Mesenchymal stem cell (in vitro differentiated cells and primary cell): ENCODE measurements at regions not wholly inside any gene's neighbourhood (a gene's known extent, or its start where the extent isn't known, plus 50 kb on each side); places are given as distances from the start of the nearest gene placed in this dataset.

Experiments used
- DNase-seq: peaks from one replicate; pipeline ENCODE4 v3.0.0-alpha.2; 2013
- H2AFZ ChIP-seq: one replicate; pipeline ENCODE4 v1.6.1; 2013; ENCODE audit warnings: low read depth, mild to moderate bottlenecking, control low read depth, inconsistent platforms, low read length, moderate library complexity
- H2AK5ac ChIP-seq: 2 replicates; pipeline ENCODE4 v1.6.1; 2013; ENCODE audit warnings: low read length, moderate library complexity, mild to moderate bottlenecking, inconsistent platforms; ENCODE audit not compliant: severe bottlenecking
- H2BK120ac ChIP-seq: one replicate; pipeline ENCODE4 v1.6.1; 2013; ENCODE audit warnings: low read depth, mild to moderate bottlenecking, inconsistent platforms, low read length, moderate library complexity
- H2BK12ac ChIP-seq, 2 experiments: one replicate each; pipeline ENCODE4 v1.6.1; 2013; ENCODE audit warnings: inconsistent platforms in 2 of 2, low read length in 2 of 2, mild to moderate bottlenecking in 2 of 2, moderate library complexity in 2 of 2, control low read depth in 1 of 2
- H2BK15ac ChIP-seq: one replicate; pipeline ENCODE4 v1.6.1; 2013; ENCODE audit warnings: mild to moderate bottlenecking, low read depth, inconsistent platforms; ENCODE audit not compliant: poor library complexity, severe bottlenecking
- H2BK5ac ChIP-seq: 2 replicates; pipeline ENCODE4 v1.6.1; 2013; ENCODE audit warnings: low read depth, mild to moderate bottlenecking, low read length, control low read depth, inconsistent platforms; ENCODE audit not compliant: poor library complexity, severe bottlenecking
- H3K14ac ChIP-seq, 2 experiments: one replicate each; pipeline ENCODE4 v1.6.1; 2013; ENCODE audit warnings: inconsistent platforms in 2 of 2, low read length in 2 of 2, control low read depth in 1 of 2, mild to moderate bottlenecking in 1 of 2, moderate library complexity in 1 of 2
- H3K18ac ChIP-seq, 2 experiments: one replicate each; pipeline ENCODE4 v1.6.1; 2013; ENCODE audit warnings: inconsistent platforms in 2 of 2, low read length in 2 of 2, control low read depth in 1 of 2, low read depth in 1 of 2, mild to moderate bottlenecking in 1 of 2
- H3K23ac ChIP-seq, 2 experiments: one replicate each; pipeline ENCODE4 v1.6.1; 2013; ENCODE audit warnings: inconsistent platforms in 2 of 2, low read length in 2 of 2, mild to moderate bottlenecking in 2 of 2, moderate library complexity in 2 of 2, control low read depth in 1 of 2
- H3K27ac ChIP-seq: 2 replicates; pipeline ENCODE4 v1.5.1; 2013; ENCODE audit warnings: mild to moderate bottlenecking, moderate library complexity, low read length, control low read depth, inconsistent platforms; ENCODE audit not compliant: poor library complexity, severe bottlenecking
- H3K27me3 ChIP-seq, 2 experiments: 2 replicates each; pipeline versions ENCODE4 v1.6.1 to v1.7.0; 2013; ENCODE audit warnings: low read length in 2 of 2, mild to moderate bottlenecking in 2 of 2, moderate library complexity in 2 of 2, control low read depth in 1 of 2, inconsistent platforms in 1 of 2; ENCODE audit not compliant: control insufficient read depth in 1 of 2, insufficient read depth in 1 of 2
- H3K36me3 ChIP-seq, 2 experiments: 2 replicates each; pipeline versions ENCODE4 v1.6.1 to v1.7.0; 2013; ENCODE audit warnings: low read length in 2 of 2, control low read depth in 1 of 2, inconsistent platforms in 1 of 2, low read depth in 1 of 2, mild to moderate bottlenecking in 1 of 2; ENCODE audit not compliant: insufficient read depth in 2 of 2, control insufficient read depth in 1 of 2
- H3K4ac ChIP-seq, 2 experiments: one replicate each; pipeline ENCODE4 v1.6.1; 2013; ENCODE audit warnings: inconsistent platforms in 2 of 2, low read length in 2 of 2, mild to moderate bottlenecking in 2 of 2, moderate library complexity in 2 of 2, control low read depth in 1 of 2, low read depth in 1 of 2
- H3K4me1 ChIP-seq: 2 replicates; pipeline ENCODE4 v1.6.1; 2013; ENCODE audit warnings: low read depth, low read length, control low read depth; ENCODE audit not compliant: control insufficient read depth, insufficient read depth
- H3K4me2 ChIP-seq: 2 replicates; pipeline ENCODE4 v1.6.1; 2013; ENCODE audit warnings: low read length, mild to moderate bottlenecking, inconsistent platforms; ENCODE audit not compliant: poor library complexity, severe bottlenecking
- H3K4me3 ChIP-seq, 2 experiments: 2 replicates each; pipeline versions ENCODE4 v1.5.1 to v1.7.0; 2013; ENCODE audit warnings: low read length in 2 of 2, mild to moderate bottlenecking in 2 of 2, control low read depth in 1 of 2, low read depth in 1 of 2; ENCODE audit not compliant: insufficient read depth in 1 of 2
- H3K79me1 ChIP-seq: replicated peaks from 2 replicates; pipeline ENCODE4 v1.6.1; 2013; ENCODE audit warnings: mild to moderate bottlenecking, control low read depth, low read length, inconsistent platforms; ENCODE audit not compliant: poor library complexity, severe bottlenecking
- H3K9ac ChIP-seq: 2 replicates; pipeline ENCODE4 v1.7.0; 2013; ENCODE audit warnings: mild to moderate bottlenecking, low read length, moderate library complexity
- H3K9me3 ChIP-seq: 2 replicates; pipeline ENCODE4 v1.7.0; 2013; ENCODE audit warnings: mild to moderate bottlenecking, low read length; ENCODE audit not compliant: control insufficient read depth
- H4K8ac ChIP-seq: one replicate; pipeline ENCODE4 v1.6.1; 2013; ENCODE audit warnings: inconsistent platforms, mild to moderate bottlenecking, low read length, moderate library complexity
- H4K91ac ChIP-seq: one replicate; pipeline ENCODE4 v1.6.1; 2013; ENCODE audit warnings: mild to moderate bottlenecking, low read length, inconsistent platforms
- WGBS: methylation state at CpG from one replicate; pipeline ENCODE4 v1.1.7; 2013; ENCODE audit warnings: mixed read lengths; 5-methylcytosine and 5-hydroxymethylcytosine counted together

DNA sequence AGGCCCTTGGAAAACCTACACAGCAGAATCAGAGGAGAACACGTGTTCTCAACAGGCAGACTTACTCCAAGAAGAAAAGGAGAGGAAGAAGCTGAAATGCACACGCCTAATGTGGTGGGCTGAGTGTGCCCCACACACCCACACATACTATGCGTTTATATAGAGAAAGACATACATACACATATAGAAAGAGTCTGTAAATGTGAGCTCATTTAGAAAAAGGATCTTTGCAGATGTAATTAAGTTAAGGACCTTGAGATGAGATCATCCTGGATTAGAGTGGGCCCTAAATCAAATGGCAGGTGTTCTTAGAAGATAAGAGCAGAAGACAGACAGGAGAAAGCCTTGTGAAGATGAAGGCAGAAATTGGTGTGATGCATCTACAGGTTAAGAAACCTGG, 87.2 kb upstream of the KLF3 start:
- Histone ChIP-seq H3K4me2 (no peak overlapping the region), H4K91ac (no peak overlapping the region), H2BK15ac (no peak overlapping the region), H3K36me3 (no peaks in the 10 kb centered on the region), H3K18ac (no peak overlapping the region), H3K4me3 (no peak overlapping the region), H3K27ac (no peak overlapping the region), H2AK5ac (no peak overlapping the region), H3K4me1 (no peaks in the 10 kb centered on the region), H2AFZ (no peak overlapping the region), H3K9me3 (no peaks in the 10 kb centered on the region), H2BK5ac (no peak overlapping the region), H3K79me1 (no peaks in the 10 kb centered on the region), H3K9ac (no peak overlapping the region), H3K27me3 (no peaks in the 10 kb centered on the region), H3K4ac (no peak overlapping the region), H3K14ac (no peak overlapping the region), H4K8ac (no peak overlapping the region), H2BK120ac (no peak overlapping the region), H2BK12ac (no peak overlapping the region), H3K23ac (no peak overlapping the region)
- WGBS: 80% methylated on average over 1 of the region's 3 CpGs
- no peak for DNase-seq

DNA sequence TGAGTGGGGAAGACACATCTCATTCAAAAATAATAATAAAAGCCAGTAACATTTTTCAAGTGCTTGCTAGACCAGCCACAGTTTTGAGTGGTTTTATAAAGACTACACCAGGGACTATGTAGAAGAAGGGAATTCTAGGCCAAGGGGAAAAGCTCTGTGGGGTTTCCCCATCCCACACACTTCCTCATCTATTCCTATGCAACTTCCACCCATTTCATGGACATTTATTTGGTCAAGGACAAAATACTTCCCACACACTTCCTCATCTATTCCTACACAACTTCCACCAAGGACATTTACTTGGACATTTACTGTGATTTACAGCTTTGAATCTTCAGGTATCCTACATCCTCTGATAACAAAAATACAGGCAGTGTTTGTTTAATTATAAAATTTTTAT, 86.5 kb upstream of the KLF3 start:
- Histone ChIP-seq H3K27me3 (no peaks in the 10 kb centered on the region), H3K14ac (no peak overlapping the region), H3K4ac (no peak overlapping the region), H3K27ac (no peak overlapping the region), H3K4me2 (no peak overlapping the region), H2BK15ac (no peak overlapping the region), H3K79me1 (no peaks in the 10 kb centered on the region), H3K4me3 (no peak overlapping the region), H3K9ac (no peak overlapping the region), H4K8ac (no peak overlapping the region), H3K36me3 (no peaks in the 10 kb centered on the region), H3K23ac (no peak overlapping the region), H2BK120ac (no peak overlapping the region), H4K91ac (no peak overlapping the region), H2BK12ac (no peak overlapping the region), H3K9me3 (no peaks in the 10 kb centered on the region), H2AFZ (no peak overlapping the region), H3K18ac (no peak overlapping the region), H2AK5ac (no peak overlapping the region), H3K4me1 (no peaks in the 10 kb centered on the region), H2BK5ac (no peak overlapping the region)
- DNase-seq: no peak

GRCh38 chr4:38581426-38582106, 82.4 kb upstream of the KLF3 start:
- Histone ChIP-seq H3K9me3 (no peaks in the 10 kb centered on the region), H2BK5ac (no peak overlapping the region), H2AK5ac (no peak overlapping the region), H3K4me3 (no peak overlapping the region), H2BK120ac (no peak overlapping the region), H4K91ac (no peak overlapping the region), H3K27me3 (peaks cover 11 to 12% of the 10 kb centered on the region in 2 experiments), H3K9ac (no peak overlapping the region), H3K23ac (no peak overlapping the region), H3K79me1 (no peaks in the 10 kb centered on the region), H3K4me2 (no peak overlapping the region), H2AFZ (no peak overlapping the region), H3K18ac (no peak overlapping the region), H3K4ac (no peak overlapping the region), H4K8ac (no peak overlapping the region), H3K4me1 (no peaks in the 10 kb centered on the region), H3K36me3 (no peaks in the 10 kb centered on the region), H3K27ac (no peak overlapping the region), H2BK12ac (no peak overlapping the region), H2BK15ac (no peak overlapping the region), H3K14ac (no peak overlapping the region)
- no peak for DNase-seq
- WGBS: 67% methylated on average over 3 of the region's 6 CpGs

DNA sequence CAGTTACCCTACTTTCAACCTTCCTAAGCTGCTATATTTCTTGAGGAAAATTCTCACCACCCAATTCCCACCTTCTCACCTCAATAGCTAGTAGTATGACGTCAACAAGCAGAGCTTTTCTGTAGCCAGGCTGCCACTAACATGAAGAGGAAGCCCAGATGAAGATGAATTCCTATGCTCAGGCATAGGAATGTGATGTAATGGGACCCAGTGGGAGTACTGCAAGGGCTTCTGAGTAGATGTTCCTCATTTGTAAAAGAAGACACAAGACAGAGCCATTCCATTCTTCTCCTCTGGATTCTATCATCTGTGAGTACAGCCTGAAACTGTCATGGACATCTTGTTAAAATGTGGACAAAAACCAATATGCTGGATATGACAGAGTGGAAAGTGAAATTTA, 81.6 kb upstream of the KLF3 start:
- no peaks in the 10 kb centered on the region for H3K9me3 ChIP-seq
- no peak overlapping the region for H4K91ac ChIP-seq
- DNase-seq: no peak
- H3K27me3 ChIP-seq: peaks cover 12 to 16% of the 10 kb centered on the region in 2 experiments
- no peak overlapping the region for H2BK120ac ChIP-seq
- H3K4ac ChIP-seq: no peak overlapping the region
- H3K18ac ChIP-seq: no peak overlapping the region
- no peak overlapping the region for H2BK12ac ChIP-seq
- no peaks in the 10 kb centered on the region for H3K36me3 ChIP-seq
- 78% methylated on average over 1 of the region's 1 CpG for WGBS
- no peak overlapping the region for H2BK5ac ChIP-seq
- H3K4me1 ChIP-seq: no peaks in the 10 kb centered on the region
- H3K14ac ChIP-seq: no peak overlapping the region
- H3K23ac ChIP-seq: no peak overlapping the region
- H3K79me1 ChIP-seq: no peaks in the 10 kb centered on the region
- H3K27ac ChIP-seq: no peak overlapping the region
- H2AFZ ChIP-seq: no peak overlapping the region
- no peak overlapping the region for H3K4me3 ChIP-seq
- H3K9ac ChIP-seq: no peak overlapping the region
- H2AK5ac ChIP-seq: no peak overlapping the region
- H4K8ac ChIP-seq: no peak overlapping the region
- no peak overlapping the region for H3K4me2 ChIP-seq
- no peak overlapping the region for H2BK15ac ChIP-seq
